Neural progenitor cell (in vitro differentiated cells): ENCODE measurements at regions not wholly inside any gene's neighbourhood (a gene's known extent, or its start where the extent isn't known, plus 50 kb on each side); places are given as distances from the start of the nearest gene placed in this dataset.

Experiments
- CTCF ChIP-seq: fragments of 200-600 bp; sonication (generic); IDR thresholded peaks from 2 replicates; pipeline ENCODE4 v1.5.1; 2017; ENCODE audit warnings: antibody characterized with exemption, mild to moderate bottlenecking
- EZH2 ChIP-seq: fragments of 200-600 bp; sonication (generic); IDR thresholded peaks from 2 replicates; pipeline ENCODE4 v1.6.1; 2017; ENCODE audit warnings: antibody characterized with exemption, mild to moderate bottlenecking, moderate library complexity
- EZH2phosphoT487 ChIP-seq: fragments of 200-600 bp; sonication (generic); IDR thresholded peaks from 2 replicates; pipeline ENCODE4 v1.6.1; 2017; ENCODE audit warnings: antibody characterized with exemption

DNA sequence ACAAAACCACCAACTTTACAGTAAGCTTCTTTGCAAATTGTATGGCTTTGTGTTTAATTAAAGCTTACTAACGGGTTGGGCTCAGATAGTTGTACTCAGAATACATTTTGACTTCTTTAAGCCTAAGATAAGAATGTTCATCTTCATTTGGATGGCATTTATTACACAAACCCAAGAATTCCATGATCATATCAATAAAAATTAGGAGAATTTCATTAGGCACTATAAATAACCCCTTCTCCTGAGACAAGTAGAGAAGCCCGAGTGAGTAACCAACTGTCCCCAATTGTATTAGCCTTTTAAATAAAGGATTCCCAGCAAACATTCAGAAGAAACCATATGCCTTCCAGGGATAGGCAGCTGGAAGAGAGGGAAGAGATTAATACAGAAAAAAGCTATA, 504.7 kb downstream of the KCNJ2 start:
- TF ChIP-seq EZH2phosphoT487 (no peak), CTCF (no peak), EZH2 (no peak)
